ENCODE measurements at regions not wholly inside any gene's neighbourhood (a gene's known extent, or its start where the extent isn't known, plus 50 kb on each side); places are given as distances from the start of the nearest gene placed in this dataset.

- DNase-seq (no peak), ATAC-seq (ENCODE audit: low read depth) (no peak)
- no peaks in the 10 kb centered on the region for H3K36me3 ChIP-seq (ENCODE audit: control insufficient read depth, insufficient read depth, low read length)
- no peak overlapping the region for H2BK5ac ChIP-seq (ENCODE audit: low read depth, low read length, poor library complexity, severe bottlenecking)
- H3K79me1 ChIP-seq (ENCODE audit: low read depth in 1 of 2, low read length in 2 of 2) = no peaks in the 10 kb centered on the region
- H2AK9ac ChIP-seq (replicated peaks; ENCODE audit: low read depth, low read length, poor library complexity) = no peak overlapping the region
- no peak overlapping the region for H2BK20ac ChIP-seq (ENCODE audit: low read depth, low read length)
- H3K56ac ChIP-seq (ENCODE audit: extremely low read depth, insufficient read depth, low read length) = no peak overlapping the region
- no peak overlapping the region for H2AK5ac ChIP-seq (ENCODE audit: low read depth, low read length)
- H3K4me3 ChIP-seq (ENCODE audit: insufficient read depth, low read depth, low read length) = no peak overlapping the region
- H3K4ac ChIP-seq (ENCODE audit: low read depth, low read length) = no peak overlapping the region
- H3K4me2 ChIP-seq (ENCODE audit: low read depth, low read length) = no peak overlapping the region
- H4K20me1 ChIP-seq (ENCODE audit: insufficient read depth, low read length) = no peaks in the 10 kb centered on the region
- no peak overlapping the region for H3K18ac ChIP-seq (ENCODE audit: low read depth, low read length)
- no peak for TF ChIP-seq RCOR1 (IDR thresholded peaks at IDR 0.05; ENCODE audit: insufficient replicate concordance, low read length)
- TF ChIP-seq, protein P1, sequence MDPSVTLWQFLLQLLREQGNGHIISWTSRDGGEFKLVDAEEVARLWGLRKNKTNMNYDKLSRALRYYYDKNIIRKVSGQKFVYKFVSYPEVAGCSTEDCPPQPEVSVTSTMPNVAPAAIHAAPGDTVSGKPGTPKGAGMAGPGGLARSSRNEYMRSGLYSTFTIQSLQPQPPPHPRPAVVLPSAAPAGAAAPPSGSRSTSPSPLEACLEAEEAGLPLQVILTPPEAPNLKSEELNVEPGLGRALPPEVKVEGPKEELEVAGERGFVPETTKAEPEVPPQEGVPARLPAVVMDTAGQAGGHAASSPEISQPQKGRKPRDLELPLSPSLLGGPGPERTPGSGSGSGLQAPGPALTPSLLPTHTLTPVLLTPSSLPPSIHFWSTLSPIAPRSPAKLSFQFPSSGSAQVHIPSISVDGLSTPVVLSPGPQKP (IDR thresholded peaks at IDR 0.05; ENCODE audit: borderline replicate concordance, low read depth, low read length) = no peak
- TF ChIP-seq POLR2A (IDR thresholded peaks at IDR 0.05; ENCODE audit: low read depth, low read length) = no peak
- TF ChIP-seq USF2 (IDR thresholded peaks at IDR 0.05; ENCODE audit: low read depth, low read length) = no peak
- no peak for TF ChIP-seq SMC3 (IDR thresholded peaks at IDR 0.05; ENCODE audit: low read depth, low read length)
- no peak for TF ChIP-seq CHD1 (IDR thresholded peaks at IDR 0.05; ENCODE audit: low read depth, low read length)
- TF ChIP-seq RAD21 (IDR thresholded peaks at IDR 0.05; ENCODE audit: low read length) = no peak
- TF ChIP-seq CEBPB (IDR thresholded peaks at IDR 0.05; ENCODE audit: low read depth, low read length) = no peak
- no peak for TF ChIP-seq FOS (IDR thresholded peaks at IDR 0.05; ENCODE audit: low read depth, low read length)
- TF ChIP-seq NFE2L2 (IDR thresholded peaks at IDR 0.05; ENCODE audit: low read depth, low read length) = no peak
- TF ChIP-seq RFX5 (IDR thresholded peaks at IDR 0.05; ENCODE audit: low read depth, low read length) = no peak
- no peak for TF ChIP-seq MXI1 (IDR thresholded peaks at IDR 0.05; ENCODE audit: borderline replicate concordance, low read depth, low read length)
- TF ChIP-seq CTCF (conservative IDR thresholded peaks at IDR 0.05; ENCODE audit: low read depth, low read length) = no peak
- TF ChIP-seq BHLHE40 (IDR thresholded peaks at IDR 0.05; ENCODE audit: low read depth, low read length) = no peak
- TF ChIP-seq MAZ (IDR thresholded peaks at IDR 0.05; ENCODE audit: borderline replicate concordance, low read depth, low read length) = no peak
- no peak for TF ChIP-seq MAFK (IDR thresholded peaks at IDR 0.05; ENCODE audit: low read depth, low read length)
- ChIA-PET CTCF (no interaction called here), POLR2A (ENCODE audit: unreplicated experiment) (no interaction called here)
- H4K91ac ChIP-seq (ENCODE audit: insufficient read depth, low read depth, low read length) = no peak overlapping the region
- no peaks in the 10 kb centered on the region for H3K9me1 ChIP-seq (ENCODE audit: insufficient read depth, low read length)
- no TSS peak for BruUV-seq (replicated peaks)
- H2AFZ ChIP-seq (replicated peaks; ENCODE audit: low read length, poor library complexity) = no peak overlapping the region
- WGBS, 2 experiments (ENCODE audit: extremely low coverage in 2 of 2, insufficient read length in 1 of 2) = no CpG with 5 or more reads among the region's 3 CpGs
- in situ Hi-C loops (cut with MboI; ENCODE audit: low sequenced_read_pairs) (no loop called here), intact Hi-C loops (cut with micrococcal nuclease) (no loop called here), dilution Hi-C loops (cut with HindIII; ENCODE audit: low sequenced_read_pairs, unreplicated experiment) (no loop called here)
- no peak overlapping the region for H3K27ac ChIP-seq (ENCODE audit: insufficient read depth, low read length)
- no peak overlapping the region for H2BK15ac ChIP-seq (ENCODE audit: low read depth, low read length)
- no peak overlapping the region for H3K9ac ChIP-seq (ENCODE audit: low read depth, low read length)
- no peak overlapping the region for H4K5ac ChIP-seq (ENCODE audit: low read depth, low read length)
- H3K23ac ChIP-seq (ENCODE audit: low read depth, low read length) = no peak overlapping the region
- no peak overlapping the region for H4K8ac ChIP-seq (ENCODE audit: low read depth in 2 of 2, low read length in 2 of 2)
- H3K4me1 ChIP-seq (ENCODE audit: control insufficient read depth, insufficient read depth, low read length) = no peaks in the 10 kb centered on the region
- H3K14ac ChIP-seq (replicated peaks; ENCODE audit: low read depth, low read length) = no peak overlapping the region
- H3K27me3 ChIP-seq (ENCODE audit: control insufficient read depth, insufficient read depth, low read length) = no peaks in the 10 kb centered on the region
- H3K9me3 ChIP-seq (ENCODE audit: control insufficient read depth, insufficient read depth, low read length) = no peaks in the 10 kb centered on the region
- H2BK120ac ChIP-seq (ENCODE audit: low read depth, low read length) = no peak overlapping the region
Measured at GRCh38 chrX:11893933-11894710, 136.1 kb downstream of the MSL3 start.

All from IMR-90 (cell line).